Kidney epithelial cell (primary cell): ENCODE measurements at regions not wholly inside any gene's neighbourhood (a gene's known extent, or its start where the extent isn't known, plus 50 kb on each side); places are given as distances from the start of the nearest gene placed in this dataset.

ENCODE experiments used
- DNase-seq: peaks from one replicate; pipeline ENCODE4 v3.0.0-alpha.2; 2010; ENCODE audit warnings: low read depth
- H3K27me3 ChIP-seq: 2 replicates; pipeline ENCODE4 v1.6.0; 2011; ENCODE audit warnings: low read length; ENCODE audit not compliant: control insufficient read depth, insufficient read depth
- H3K36me3 ChIP-seq: 2 replicates; pipeline ENCODE4 v1.5.1; 2011; ENCODE audit warnings: low read length; ENCODE audit not compliant: control insufficient read depth, insufficient read depth
- H3K4me3 ChIP-seq: 2 replicates; pipeline ENCODE4 v1.5.1; 2011; ENCODE audit warnings: low read depth, mild to moderate bottlenecking, control low read depth, low read length
- TF ChIP-seq, protein P1 (sequence below): IDR thresholded peaks from 2 replicates; pipeline ENCODE4 v1.5.1; 2011; ENCODE audit warnings: mild to moderate bottlenecking, moderate library complexity, low read length, control low read depth, inconsistent platforms; ENCODE audit not compliant: insufficient read depth, poor library complexity, severe bottlenecking

DNA sequence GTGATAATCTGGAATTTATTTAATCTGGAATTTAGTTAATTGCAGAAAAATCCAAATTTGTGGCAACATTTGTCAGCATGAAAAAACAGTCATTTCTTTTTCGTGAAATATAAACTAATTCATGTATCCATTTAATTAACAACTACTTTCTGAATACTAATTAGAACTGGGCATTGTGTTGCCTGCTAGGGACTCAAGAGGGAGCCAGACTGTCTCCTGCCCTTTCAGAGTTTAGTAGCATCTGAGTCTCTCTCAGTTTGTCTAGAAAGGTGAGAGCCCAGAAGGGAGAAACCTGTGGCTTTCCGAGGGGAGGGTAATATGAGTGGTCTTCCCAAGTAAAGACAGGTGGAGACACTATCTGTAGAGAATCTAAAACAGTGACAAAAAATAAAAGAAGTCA lies 210.9 kb upstream of the HDDC2 start:
- DNase-seq: no peak
- Histone ChIP-seq H3K4me3 (no peak overlapping the region), H3K36me3 (no peaks in the 10 kb centered on the region), H3K27me3 (no peaks in the 10 kb centered on the region)
- TF ChIP-seq, protein P1, sequence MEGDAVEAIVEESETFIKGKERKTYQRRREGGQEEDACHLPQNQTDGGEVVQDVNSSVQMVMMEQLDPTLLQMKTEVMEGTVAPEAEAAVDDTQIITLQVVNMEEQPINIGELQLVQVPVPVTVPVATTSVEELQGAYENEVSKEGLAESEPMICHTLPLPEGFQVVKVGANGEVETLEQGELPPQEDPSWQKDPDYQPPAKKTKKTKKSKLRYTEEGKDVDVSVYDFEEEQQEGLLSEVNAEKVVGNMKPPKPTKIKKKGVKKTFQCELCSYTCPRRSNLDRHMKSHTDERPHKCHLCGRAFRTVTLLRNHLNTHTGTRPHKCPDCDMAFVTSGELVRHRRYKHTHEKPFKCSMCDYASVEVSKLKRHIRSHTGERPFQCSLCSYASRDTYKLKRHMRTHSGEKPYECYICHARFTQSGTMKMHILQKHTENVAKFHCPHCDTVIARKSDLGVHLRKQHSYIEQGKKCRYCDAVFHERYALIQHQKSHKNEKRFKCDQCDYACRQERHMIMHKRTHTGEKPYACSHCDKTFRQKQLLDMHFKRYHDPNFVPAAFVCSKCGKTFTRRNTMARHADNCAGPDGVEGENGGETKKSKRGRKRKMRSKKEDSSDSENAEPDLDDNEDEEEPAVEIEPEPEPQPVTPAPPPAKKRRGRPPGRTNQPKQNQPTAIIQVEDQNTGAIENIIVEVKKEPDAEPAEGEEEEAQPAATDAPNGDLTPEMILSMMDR: peak; percentile 33

DNA sequence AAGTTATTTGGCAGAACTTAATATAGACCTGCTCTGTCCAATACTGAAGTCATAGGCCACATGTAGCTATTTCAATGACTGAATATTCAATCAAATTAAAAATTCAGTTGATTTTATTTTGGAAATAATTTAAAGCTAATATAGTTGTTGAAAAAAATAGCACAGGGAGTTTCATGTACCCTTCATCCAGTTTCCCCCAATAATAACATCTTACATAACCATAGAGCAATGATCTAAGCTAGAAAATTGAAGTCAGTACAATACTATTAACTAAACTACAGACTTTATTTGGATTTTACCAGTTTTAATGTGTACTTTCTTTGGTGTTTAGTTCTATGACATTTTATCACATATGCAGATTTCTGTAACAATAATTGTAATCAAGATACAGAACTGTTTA lies 212.2 kb upstream of the HDDC2 start:
- TF ChIP-seq, protein P1: no peak
- no peaks in the 10 kb centered on the region for H3K27me3 ChIP-seq
- no peaks in the 10 kb centered on the region for H3K36me3 ChIP-seq
- H3K4me3 ChIP-seq: no peak overlapping the region
- no peak for DNase-seq

DNA sequence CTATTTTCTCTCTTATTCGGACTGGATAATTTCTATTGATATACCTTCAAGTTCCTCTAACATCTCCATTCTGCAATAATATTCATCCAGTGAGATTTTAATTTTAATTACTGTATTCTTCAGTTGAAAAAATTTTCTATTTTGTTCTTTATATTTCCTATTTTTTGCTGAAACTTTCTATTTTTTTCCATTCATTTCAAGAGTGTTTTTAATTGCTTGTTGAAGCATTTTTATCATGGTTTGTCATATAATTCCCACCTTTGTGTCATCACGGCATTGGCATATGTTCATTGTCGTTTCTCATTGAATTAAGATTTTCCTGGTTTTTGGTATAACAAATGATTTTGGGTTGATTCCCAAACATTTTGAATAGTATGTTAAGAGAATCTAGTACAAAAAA lies 214.9 kb upstream of the HDDC2 start:
- Histone ChIP-seq H3K4me3 (no peak overlapping the region), H3K27me3 (no peaks in the 10 kb centered on the region), H3K36me3 (no peaks in the 10 kb centered on the region)
- TF ChIP-seq, protein P1: no peak
- DNase-seq: no peak

DNA sequence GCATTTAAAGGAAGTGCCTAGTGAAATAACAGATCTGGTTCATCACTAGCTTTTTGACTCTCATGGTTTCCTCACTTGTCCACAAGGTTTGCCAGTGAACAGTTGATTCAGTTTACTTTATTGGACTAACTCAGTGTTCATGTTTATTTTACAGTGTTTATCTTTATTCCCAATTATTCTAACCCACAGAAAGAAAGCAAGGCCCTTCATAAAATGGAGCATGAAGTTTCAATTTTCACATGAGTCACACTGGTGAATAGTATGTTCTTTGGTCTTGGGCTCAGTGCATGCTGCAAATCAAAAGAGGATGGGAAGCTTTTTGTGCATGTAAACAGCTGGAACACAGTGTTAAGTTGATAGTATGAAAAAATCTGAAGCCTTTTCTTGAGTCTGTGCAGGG lies 217.6 kb upstream of the HDDC2 start:
- Histone ChIP-seq H3K27me3 (no peaks in the 10 kb centered on the region), H3K4me3 (no peak overlapping the region), H3K36me3 (no peaks in the 10 kb centered on the region)
- no peak for DNase-seq
- TF ChIP-seq, protein P1: no peak

DNA sequence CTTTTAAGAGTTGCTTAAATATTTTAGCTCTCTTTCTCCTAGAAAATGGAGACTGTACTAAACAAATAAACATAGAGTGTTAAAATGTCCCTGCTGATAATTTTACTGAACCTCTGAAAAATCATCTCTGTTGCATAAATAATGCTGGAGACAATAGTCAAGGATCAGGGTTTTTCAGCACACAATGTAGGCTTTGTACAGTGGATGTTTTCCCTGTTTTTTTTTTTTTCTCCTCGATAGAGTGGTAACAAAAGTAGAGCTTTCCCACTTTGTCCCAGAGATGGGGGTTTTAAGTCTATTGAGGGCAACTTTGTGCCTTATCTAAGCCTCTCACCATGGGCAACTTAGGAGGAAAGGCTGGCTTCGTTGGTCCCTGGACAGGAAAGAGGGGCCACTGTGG lies 222.6 kb upstream of the HDDC2 start:
- DNase-seq: no peak
- no peaks in the 10 kb centered on the region for H3K27me3 ChIP-seq
- no peaks in the 10 kb centered on the region for H3K36me3 ChIP-seq
- no peak overlapping the region for H3K4me3 ChIP-seq
- TF ChIP-seq, protein P1: no peak

DNA sequence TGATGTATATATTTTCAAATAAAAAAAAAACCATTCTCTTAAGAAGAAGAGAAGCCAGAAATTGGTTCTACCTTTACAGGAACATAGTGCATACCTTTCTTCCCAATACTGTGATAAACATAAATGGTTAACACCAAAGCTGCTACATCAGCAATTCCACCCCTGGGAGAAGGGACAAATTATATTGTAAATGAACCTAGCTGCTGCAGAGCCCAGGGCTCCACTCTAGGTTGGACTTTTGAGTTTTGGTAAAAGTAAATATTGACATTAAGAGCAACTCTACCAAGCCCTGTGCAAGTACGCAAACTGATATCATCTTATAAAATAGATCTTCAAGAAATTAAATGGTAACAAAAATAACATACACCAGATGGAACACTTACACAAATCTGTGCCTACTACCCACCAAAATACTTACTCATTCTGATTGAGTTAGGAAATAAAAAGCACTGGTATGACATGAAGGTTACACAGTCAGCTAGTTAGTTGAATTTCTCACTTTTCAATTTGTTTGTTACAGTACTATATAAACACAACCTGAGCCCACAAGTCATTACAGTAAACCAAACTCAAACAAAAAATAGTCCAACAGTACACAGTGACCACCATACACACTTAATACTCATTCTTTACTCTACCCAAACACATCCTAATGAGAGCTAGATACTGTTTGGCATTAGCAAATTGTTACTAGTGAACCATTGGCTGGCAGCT lies 223.3 kb upstream of the HEY2 start:
- Histone ChIP-seq H3K27me3 (no peaks in the 10 kb centered on the region), H3K36me3 (no peaks in the 10 kb centered on the region), H3K4me3 (no peak overlapping the region)
- TF ChIP-seq, protein P1: no peak
- DNase-seq: no peak
